IMR-90 (cell line): ENCODE measurements at regions not wholly inside any gene's neighbourhood (a gene's known extent, or its start where the extent isn't known, plus 50 kb on each side); places are given as distances from the start of the nearest gene placed in this dataset.

Experiments used
- ATAC-seq: fragments of 200-7000 bp; cut with Tn5 transposase; 2 replicates; pipeline ENCODE4 v1.9.1; 2020; ENCODE audit warnings: low read depth, mild to moderate bottlenecking, moderate library complexity
- BruUV-seq: library from RNA; stranded (reverse); fragments of 400-500 nt; replicated peaks from 2 replicates; lab custom pipeline; 2021; lab: Mats Ljungman, UMichigan
- CTCF ChIA-PET: fragments of 300-600 bp; formaldehyde crosslinking; extraction: SDS; loops from one replicate; lab custom pipeline; 2021; ENCODE audit warnings: antibody characterized with exemption; lab: Yijun Ruan, JAX
- POLR2A ChIA-PET: fragments of 300-600 bp; sonication (Branson Sonifier 250); formaldehyde crosslinking; loops from one replicate; lab custom pipeline; 2022; ENCODE audit warnings: antibody characterized with exemption; ENCODE audit not compliant: unreplicated experiment; lab: Charles Lee
- DNase-seq: peaks from one replicate; pipeline ENCODE4 v3.0.0; 2013
- H2AFZ ChIP-seq: replicated peaks from 2 replicates; pipeline ENCODE3; 2013; ENCODE audit warnings: low read length, mild to moderate bottlenecking; ENCODE audit not compliant: poor library complexity
- H2AK5ac ChIP-seq: 2 replicates; pipeline ENCODE4 v1.6.1; 2013; ENCODE audit warnings: low read depth, low read length, inconsistent platforms
- H2AK9ac ChIP-seq: replicated peaks from 2 replicates; pipeline ENCODE3; 2013; ENCODE audit warnings: mild to moderate bottlenecking, low read depth, low read length, moderate library complexity; ENCODE audit not compliant: poor library complexity
- H2BK120ac ChIP-seq: 2 replicates; pipeline ENCODE4 v1.6.1; 2013; ENCODE audit warnings: low read depth, low read length, inconsistent platforms
- H2BK15ac ChIP-seq: 3 replicates; pipeline ENCODE4 v1.6.1; 2013; ENCODE audit warnings: low read depth, low read length, inconsistent platforms
- H2BK20ac ChIP-seq: 2 replicates; pipeline ENCODE4 v1.6.1; 2013; ENCODE audit warnings: low read depth, mild to moderate bottlenecking, inconsistent platforms, low read length, moderate library complexity
- H2BK5ac ChIP-seq: 2 replicates; pipeline ENCODE4 v1.6.1; 2013; ENCODE audit warnings: mild to moderate bottlenecking, low read depth, low read length, inconsistent platforms; ENCODE audit not compliant: poor library complexity, severe bottlenecking
- H3K14ac ChIP-seq: replicated peaks from 2 replicates; pipeline ENCODE4 v1.6.1; 2013; ENCODE audit warnings: low read depth, low read length, inconsistent platforms
- H3K18ac ChIP-seq: 2 replicates; pipeline ENCODE4 v1.6.1; 2013; ENCODE audit warnings: low read depth, low read length, control low read depth
- H3K23ac ChIP-seq: 2 replicates; pipeline ENCODE4 v1.6.1; 2013; ENCODE audit warnings: low read depth, low read length, inconsistent platforms
- H3K27ac ChIP-seq: 2 replicates; pipeline ENCODE4 v1.5.1; 2013; ENCODE audit warnings: mild to moderate bottlenecking, control low read depth, low read length; ENCODE audit not compliant: insufficient read depth
- H3K27me3 ChIP-seq: 2 replicates; pipeline ENCODE4 v1.6.1; 2013; ENCODE audit warnings: low read length; ENCODE audit not compliant: control insufficient read depth, insufficient read depth
- H3K36me3 ChIP-seq: 2 replicates; pipeline ENCODE4 v1.6.1; 2013; ENCODE audit warnings: low read length, mixed read lengths; ENCODE audit not compliant: control insufficient read depth, insufficient read depth
- H3K4ac ChIP-seq: 2 replicates; pipeline ENCODE4 v1.6.1; 2013; ENCODE audit warnings: low read depth, low read length, inconsistent platforms
- H3K4me1 ChIP-seq: 2 replicates; pipeline ENCODE4 v1.6.1; 2013; ENCODE audit warnings: low read length, mixed read lengths; ENCODE audit not compliant: control insufficient read depth, insufficient read depth
- H3K4me2 ChIP-seq: 2 replicates; pipeline ENCODE4 v1.6.1; 2013; ENCODE audit warnings: low read depth, mild to moderate bottlenecking, control low read depth, low read length, moderate library complexity
- H3K4me3 ChIP-seq: 2 replicates; pipeline ENCODE4 v1.5.1; 2013; ENCODE audit warnings: low read depth, mild to moderate bottlenecking, control low read depth, low read length, moderate library complexity; ENCODE audit not compliant: insufficient read depth
- H3K56ac ChIP-seq: 2 replicates; pipeline ENCODE4 v1.6.1; 2013; ENCODE audit warnings: low read length, inconsistent platforms; ENCODE audit not compliant: insufficient read depth; ENCODE audit errors: extremely low read depth
- H3K79me1 ChIP-seq, 2 experiments: 2 replicates each; pipeline ENCODE4 v1.6.1; 2013; ENCODE audit warnings: low read length in 2 of 2, inconsistent platforms in 1 of 2, low read depth in 1 of 2
- H3K9ac ChIP-seq: 2 replicates; pipeline ENCODE4 v1.6.1; 2013; ENCODE audit warnings: low read depth, low read length, control low read depth
- H3K9me1 ChIP-seq: 2 replicates; pipeline ENCODE4 v1.6.1; 2013; ENCODE audit warnings: low read length, inconsistent platforms; ENCODE audit not compliant: insufficient read depth
- H3K9me3 ChIP-seq: 2 replicates; pipeline ENCODE4 v1.6.1; 2013; ENCODE audit warnings: low read length; ENCODE audit not compliant: control insufficient read depth, insufficient read depth
- H4K20me1 ChIP-seq: 2 replicates; pipeline ENCODE4 v1.6.1; 2013; ENCODE audit warnings: low read length, inconsistent platforms; ENCODE audit not compliant: insufficient read depth
- H4K5ac ChIP-seq: 2 replicates; pipeline ENCODE4 v1.6.1; 2013; ENCODE audit warnings: mild to moderate bottlenecking, low read depth, low read length, control low read depth
- H4K8ac ChIP-seq, 2 experiments: 2 replicates each; pipeline ENCODE4 v1.6.1; 2013; ENCODE audit warnings: low read depth in 2 of 2, low read length in 2 of 2, control low read depth in 1 of 2, inconsistent platforms in 1 of 2
- H4K91ac ChIP-seq: 2 replicates; pipeline ENCODE4 v1.6.1; 2013; ENCODE audit warnings: low read depth, low read length, inconsistent platforms; ENCODE audit not compliant: insufficient read depth
- CEBPB ChIP-seq: IDR thresholded peaks from 2 replicates; pipeline ENCODE4 v1.6.1; 2012; ENCODE audit warnings: low read depth, low read length, improper control_type of control experiment
- CHD1 ChIP-seq: IDR thresholded peaks from 2 replicates; pipeline ENCODE4 v1.6.1; 2012; ENCODE audit warnings: low read depth, low read length, improper control_type of control experiment
- NFE2L2 ChIP-seq: fragments of 150-350 bp; IDR thresholded peaks from 2 replicates; pipeline ENCODE4 v1.6.1; 2016; ENCODE audit warnings: low read depth, mild to moderate bottlenecking, low read length
- RCOR1 ChIP-seq: IDR thresholded peaks from 2 replicates; pipeline ENCODE4 v1.6.1; 2012; ENCODE audit warnings: mild to moderate bottlenecking, low read length, improper control_type of control experiment; ENCODE audit not compliant: insufficient replicate concordance
- RFX5 ChIP-seq: IDR thresholded peaks from 2 replicates; pipeline ENCODE4 v1.8.0; 2012; ENCODE audit warnings: low read depth, mild to moderate bottlenecking, low read length, moderate library complexity
- SMC3 ChIP-seq: fragments of 150-350 bp; IDR thresholded peaks from 2 replicates; pipeline ENCODE4 v1.6.1; 2016; ENCODE audit warnings: low read depth, mild to moderate bottlenecking, antibody characterized with exemption, low read length, moderate library complexity
- dilution Hi-C: fragments of 300-500 bp; cut with HindIII; formaldehyde crosslinking; loops from one replicate; pipeline ENCODE4 v1.14.3; 2018; ENCODE audit warnings: low sequenced_read_pairs; ENCODE audit not compliant: unreplicated experiment
- in situ Hi-C: fragments of 300-500 bp; cut with MboI; formaldehyde crosslinking; loops from 3 replicates; pipeline ENCODE4 v1.14.3; 2019; ENCODE audit warnings: low sequenced_read_pairs, inconsistent platforms, mixed read lengths
- intact Hi-C: fragments of 100-400 bp; cut with micrococcal nuclease; formaldehyde crosslinking; loops from 2 replicates; pipeline ENCODE4 v1.10.0; 2022
- TF ChIP-seq, protein P1 (sequence below): fragments of 150-350 bp; IDR thresholded peaks from 2 replicates; pipeline ENCODE4 v1.6.1; 2016; ENCODE audit warnings: low read depth, mild to moderate bottlenecking, low read length, moderate library complexity, borderline replicate concordance
- TF ChIP-seq, protein P2 (sequence below): fragments of 150-350 bp; IDR thresholded peaks from 2 replicates; pipeline ENCODE4 v1.6.1; 2017; ENCODE audit warnings: mild to moderate bottlenecking, antibody characterized with exemption, low read length, low read depth
- TF ChIP-seq, protein P3 (sequence below): conservative IDR thresholded peaks from 2 replicates; pipeline ENCODE4 v1.5.1; 2012; ENCODE audit warnings: mild to moderate bottlenecking, low read depth, low read length, improper control_type of control experiment

DNA sequence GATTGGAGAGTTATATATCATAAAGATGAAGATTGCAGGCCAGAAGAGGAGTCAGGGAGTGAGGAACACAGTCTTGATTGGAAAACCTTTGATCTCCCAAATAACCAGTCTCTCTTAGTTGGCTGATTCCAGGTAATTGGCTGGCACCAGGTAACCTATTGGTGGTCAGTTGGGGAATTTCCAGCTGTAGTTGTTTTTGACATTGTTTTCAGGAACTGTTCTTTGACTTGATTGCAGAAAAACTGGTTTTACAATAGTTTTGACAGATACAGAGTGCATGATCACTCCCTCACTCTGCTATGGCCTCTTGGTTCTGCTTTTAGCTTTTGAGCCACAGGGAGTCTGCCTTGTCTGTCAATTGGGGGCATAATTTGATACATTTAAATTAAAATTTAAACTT lies 71.6 kb downstream of the ZNF641 start:
- H4K91ac ChIP-seq = no peak overlapping the region
- H3K36me3 ChIP-seq = no peaks in the 10 kb centered on the region
- no peak overlapping the region for H3K27ac ChIP-seq
- no peak overlapping the region for H3K4me2 ChIP-seq
- H2AFZ ChIP-seq = no peak overlapping the region
- ChIA-PET POLR2A (no interaction called here), CTCF (no interaction called here)
- H3K23ac ChIP-seq = no peak overlapping the region
- no peak overlapping the region for H3K18ac ChIP-seq
- no peak for DNase-seq
- H3K56ac ChIP-seq = no peak overlapping the region
- no peak for TF ChIP-seq NFE2L2
- TF ChIP-seq RCOR1 = no peak
- TF ChIP-seq, protein P1, sequence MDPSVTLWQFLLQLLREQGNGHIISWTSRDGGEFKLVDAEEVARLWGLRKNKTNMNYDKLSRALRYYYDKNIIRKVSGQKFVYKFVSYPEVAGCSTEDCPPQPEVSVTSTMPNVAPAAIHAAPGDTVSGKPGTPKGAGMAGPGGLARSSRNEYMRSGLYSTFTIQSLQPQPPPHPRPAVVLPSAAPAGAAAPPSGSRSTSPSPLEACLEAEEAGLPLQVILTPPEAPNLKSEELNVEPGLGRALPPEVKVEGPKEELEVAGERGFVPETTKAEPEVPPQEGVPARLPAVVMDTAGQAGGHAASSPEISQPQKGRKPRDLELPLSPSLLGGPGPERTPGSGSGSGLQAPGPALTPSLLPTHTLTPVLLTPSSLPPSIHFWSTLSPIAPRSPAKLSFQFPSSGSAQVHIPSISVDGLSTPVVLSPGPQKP = no peak
- no peak for TF ChIP-seq RFX5
- TF ChIP-seq SMC3 = no peak
- TF ChIP-seq, protein P2, sequence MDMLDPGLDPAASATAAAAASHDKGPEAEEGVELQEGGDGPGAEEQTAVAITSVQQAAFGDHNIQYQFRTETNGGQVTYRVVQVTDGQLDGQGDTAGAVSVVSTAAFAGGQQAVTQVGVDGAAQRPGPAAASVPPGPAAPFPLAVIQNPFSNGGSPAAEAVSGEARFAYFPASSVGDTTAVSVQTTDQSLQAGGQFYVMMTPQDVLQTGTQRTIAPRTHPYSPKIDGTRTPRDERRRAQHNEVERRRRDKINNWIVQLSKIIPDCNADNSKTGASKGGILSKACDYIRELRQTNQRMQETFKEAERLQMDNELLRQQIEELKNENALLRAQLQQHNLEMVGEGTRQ = no peak
- TF ChIP-seq CHD1 = no peak
- TF ChIP-seq CEBPB = no peak
- TF ChIP-seq, protein P3, sequence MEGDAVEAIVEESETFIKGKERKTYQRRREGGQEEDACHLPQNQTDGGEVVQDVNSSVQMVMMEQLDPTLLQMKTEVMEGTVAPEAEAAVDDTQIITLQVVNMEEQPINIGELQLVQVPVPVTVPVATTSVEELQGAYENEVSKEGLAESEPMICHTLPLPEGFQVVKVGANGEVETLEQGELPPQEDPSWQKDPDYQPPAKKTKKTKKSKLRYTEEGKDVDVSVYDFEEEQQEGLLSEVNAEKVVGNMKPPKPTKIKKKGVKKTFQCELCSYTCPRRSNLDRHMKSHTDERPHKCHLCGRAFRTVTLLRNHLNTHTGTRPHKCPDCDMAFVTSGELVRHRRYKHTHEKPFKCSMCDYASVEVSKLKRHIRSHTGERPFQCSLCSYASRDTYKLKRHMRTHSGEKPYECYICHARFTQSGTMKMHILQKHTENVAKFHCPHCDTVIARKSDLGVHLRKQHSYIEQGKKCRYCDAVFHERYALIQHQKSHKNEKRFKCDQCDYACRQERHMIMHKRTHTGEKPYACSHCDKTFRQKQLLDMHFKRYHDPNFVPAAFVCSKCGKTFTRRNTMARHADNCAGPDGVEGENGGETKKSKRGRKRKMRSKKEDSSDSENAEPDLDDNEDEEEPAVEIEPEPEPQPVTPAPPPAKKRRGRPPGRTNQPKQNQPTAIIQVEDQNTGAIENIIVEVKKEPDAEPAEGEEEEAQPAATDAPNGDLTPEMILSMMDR = no peak
- H3K27me3 ChIP-seq = no peaks in the 10 kb centered on the region; the same call in 1 of the 2 replicates
- no peak overlapping the region for H2AK9ac ChIP-seq
- no peak overlapping the region for H2BK5ac ChIP-seq
- no peak for ATAC-seq
- H3K4ac ChIP-seq = no peak overlapping the region
- H3K4me3 ChIP-seq = no peak overlapping the region
- no peak overlapping the region for H3K14ac ChIP-seq
- H3K79me1 ChIP-seq = no peaks in the 10 kb centered on the region
- intact Hi-C loops (no loop called here), dilution Hi-C loops (no loop called here), in situ Hi-C loops (no loop called here)
- no peak overlapping the region for H2BK20ac ChIP-seq
- no peaks in the 10 kb centered on the region for H4K20me1 ChIP-seq
- H3K9me3 ChIP-seq = no peaks in the 10 kb centered on the region
- no peak overlapping the region for H2BK15ac ChIP-seq
- H3K9ac ChIP-seq = no peak overlapping the region
- H4K5ac ChIP-seq = no peak overlapping the region
- no peaks in the 10 kb centered on the region for H3K9me1 ChIP-seq
- no peak overlapping the region for H2BK120ac ChIP-seq
- no peak overlapping the region for H4K8ac ChIP-seq
- H2AK5ac ChIP-seq = no peak overlapping the region
- BruUV-seq = no TSS peak
- H3K4me1 ChIP-seq = no peaks in the 10 kb centered on the region
